ENCODE measurements at regions not wholly inside any gene's neighbourhood (a gene's known extent, or its start where the extent isn't known, plus 50 kb on each side); places are given as distances from the start of the nearest gene placed in this dataset.

DNA sequence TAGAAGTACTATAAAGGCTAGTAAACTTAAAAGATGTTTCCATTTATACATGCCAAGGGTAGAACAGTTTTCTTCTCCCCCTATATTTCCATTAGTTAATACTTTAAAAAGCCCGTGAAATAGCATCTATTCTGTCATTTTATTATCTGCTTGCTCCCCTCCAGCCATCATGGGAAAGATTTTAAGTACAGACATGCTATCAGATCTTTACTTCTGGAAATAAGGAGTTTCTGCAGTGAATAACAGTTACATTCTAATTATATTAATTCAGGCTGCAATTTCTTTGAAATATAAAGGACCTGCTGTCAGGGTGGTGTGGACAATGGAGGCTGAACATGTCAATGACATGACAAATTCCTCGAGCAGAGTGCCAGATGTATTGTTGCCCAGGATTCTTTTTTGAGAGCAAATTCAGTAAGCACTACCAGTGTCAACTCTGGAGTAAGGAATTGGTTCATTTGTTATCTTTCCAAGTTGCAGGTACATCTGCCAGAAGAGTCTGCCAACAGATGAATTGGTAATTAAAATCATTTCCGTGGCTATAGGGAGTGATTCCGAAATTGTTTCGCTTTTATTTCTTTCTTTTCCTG is 151.3 kb downstream of the BTG1 start:
- DNase-seq, result no peak

DNA sequence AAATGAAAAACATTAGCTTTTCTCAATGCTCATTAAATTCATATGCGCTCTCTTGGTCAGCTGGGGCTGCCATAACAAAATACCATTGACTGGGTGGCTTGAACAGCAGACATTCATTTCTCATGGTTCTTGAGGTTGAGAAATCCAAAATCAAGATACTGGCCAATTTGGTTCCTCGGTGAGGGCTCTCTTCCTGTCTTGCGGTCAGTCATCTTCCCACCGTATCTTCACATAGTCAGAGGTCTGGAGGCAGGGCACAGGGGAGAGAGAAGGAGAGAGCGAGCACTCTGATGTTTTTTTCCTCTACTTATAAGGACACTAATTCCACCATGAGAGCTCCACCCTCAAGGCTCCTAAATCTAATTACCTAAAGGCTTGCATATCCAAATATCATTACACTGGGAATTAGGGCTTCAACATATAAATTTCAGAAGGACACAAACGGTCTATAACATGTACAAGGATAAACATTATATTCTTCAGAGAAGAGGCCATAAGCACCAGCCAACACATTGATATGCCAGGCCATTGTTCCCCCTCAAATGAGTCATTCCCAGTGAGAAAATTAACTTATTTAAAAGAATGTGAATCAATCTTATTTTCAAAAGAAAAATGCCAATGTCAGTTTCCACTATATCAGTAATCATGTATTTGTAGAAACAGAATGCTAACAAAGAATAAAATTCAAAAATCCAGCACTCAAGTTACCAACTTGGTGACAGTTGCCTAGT is 152.2 kb downstream of the BTG1 start:
- DNase-seq, result no peak

DNA sequence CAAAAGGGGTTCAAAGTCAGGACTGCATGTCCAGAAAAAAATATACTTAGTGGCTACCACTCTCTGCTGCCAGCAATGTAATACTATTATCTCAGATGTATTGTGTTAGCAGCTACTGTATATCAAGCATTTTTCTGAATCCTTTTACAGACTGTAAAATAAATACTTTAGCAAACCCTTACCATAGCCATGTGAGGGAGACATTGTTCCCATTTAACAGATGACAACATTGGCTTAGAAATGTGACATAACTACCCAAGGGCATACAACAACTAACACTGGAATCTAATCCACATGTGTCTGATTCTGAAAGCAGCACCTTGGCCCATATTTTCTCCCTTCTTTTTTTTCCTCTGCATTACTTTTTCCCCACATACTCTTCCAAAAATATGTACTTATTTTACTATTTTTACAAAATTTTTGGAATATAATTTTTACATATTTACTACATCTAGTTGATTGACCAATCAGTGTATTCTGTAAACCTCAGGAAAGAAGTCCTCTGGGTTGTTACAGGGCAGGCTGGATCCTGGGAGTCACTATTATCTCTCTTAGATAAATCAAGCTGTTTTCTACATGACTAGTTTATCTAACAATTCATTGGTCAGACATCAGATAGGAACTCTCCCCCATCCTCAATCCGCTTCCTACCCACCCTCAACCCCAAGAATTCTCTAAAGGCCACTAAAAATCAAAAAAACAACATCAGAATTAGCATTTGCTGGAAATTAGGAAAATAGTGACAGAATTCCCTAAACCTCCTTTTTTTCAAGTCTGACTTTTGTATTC is 154.1 kb downstream of the BTG1 start:
- no peak for DNase-seq

DNA sequence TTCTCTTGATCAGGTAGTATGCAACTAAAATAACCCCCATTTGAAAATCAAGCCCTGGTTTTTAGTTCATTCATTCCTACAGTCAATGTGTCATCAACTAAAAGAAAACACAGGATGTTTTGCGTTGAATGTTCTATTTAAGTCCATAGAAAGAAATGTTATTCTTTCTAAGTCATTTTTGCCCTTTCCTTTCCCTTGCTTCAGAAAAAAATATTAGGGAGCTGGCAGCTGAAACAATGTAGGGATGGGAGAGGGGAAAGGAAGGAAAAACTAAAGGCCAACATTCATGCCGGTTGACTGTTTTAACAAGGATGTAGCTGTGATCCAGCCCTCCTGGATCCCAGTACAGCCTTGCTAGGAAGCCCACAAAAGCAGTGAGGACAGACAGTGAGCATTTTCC is 155.1 kb downstream of the BTG1 start:
- DNase-seq, result no peak

DNA sequence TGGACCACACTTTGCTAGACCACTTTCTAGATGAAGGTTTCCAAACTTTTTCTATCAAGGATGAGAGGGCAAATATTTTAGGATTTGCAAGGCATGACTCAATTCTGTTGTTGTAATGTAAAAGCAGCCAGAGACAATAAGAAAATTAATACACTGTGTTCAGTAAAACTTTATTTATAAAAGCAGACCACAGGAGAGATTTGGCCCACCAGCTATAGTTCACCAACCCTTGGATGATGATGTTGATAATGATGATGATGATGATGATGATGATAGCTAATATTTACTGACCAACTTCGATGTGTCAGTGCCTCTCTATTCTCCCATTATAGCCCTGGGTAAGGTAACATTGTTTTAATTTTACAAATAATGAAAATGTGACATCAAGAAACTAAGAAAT is 156.5 kb downstream of the BTG1 start:
- DNase-seq, result no peak

DNA sequence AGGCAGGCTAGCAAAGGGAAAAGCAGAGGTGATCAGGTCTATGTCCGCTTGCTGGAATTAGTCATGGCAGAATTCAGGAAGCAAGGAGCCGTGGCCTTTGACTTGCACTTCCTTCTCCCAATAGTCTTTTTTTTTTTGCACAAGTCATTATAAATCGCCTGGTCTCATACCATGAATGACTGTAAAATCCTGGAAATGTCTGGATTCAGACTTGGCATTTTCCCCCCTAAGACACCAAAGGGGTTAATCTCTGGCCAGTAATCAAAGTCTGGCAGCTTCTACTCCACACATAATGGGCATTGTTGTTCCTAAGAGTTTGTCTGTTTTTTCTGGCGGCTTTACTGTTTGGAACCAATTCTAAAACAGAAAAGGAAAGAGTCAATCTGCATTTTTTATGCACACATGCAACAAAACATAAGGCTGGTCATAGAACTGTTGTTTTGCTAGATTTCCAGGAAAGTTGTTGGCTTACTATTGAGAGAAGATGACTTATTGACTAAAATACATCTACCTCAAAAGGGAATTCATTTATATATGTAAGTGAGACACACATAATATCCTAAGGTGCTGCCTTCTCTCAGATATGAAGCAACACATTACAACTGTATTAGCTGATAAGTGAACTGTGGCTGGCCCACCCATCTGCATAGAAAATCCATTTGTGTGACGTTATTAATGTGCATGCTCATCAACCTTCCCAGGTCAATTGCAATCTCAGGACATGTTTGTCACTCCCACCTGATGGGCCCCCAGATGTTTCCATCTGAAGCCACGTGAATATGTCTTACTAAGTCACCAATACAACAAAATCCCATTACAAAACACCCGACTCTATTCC is 157.3 kb downstream of the BTG1 start:
- DNase-seq, result no peak

DNA sequence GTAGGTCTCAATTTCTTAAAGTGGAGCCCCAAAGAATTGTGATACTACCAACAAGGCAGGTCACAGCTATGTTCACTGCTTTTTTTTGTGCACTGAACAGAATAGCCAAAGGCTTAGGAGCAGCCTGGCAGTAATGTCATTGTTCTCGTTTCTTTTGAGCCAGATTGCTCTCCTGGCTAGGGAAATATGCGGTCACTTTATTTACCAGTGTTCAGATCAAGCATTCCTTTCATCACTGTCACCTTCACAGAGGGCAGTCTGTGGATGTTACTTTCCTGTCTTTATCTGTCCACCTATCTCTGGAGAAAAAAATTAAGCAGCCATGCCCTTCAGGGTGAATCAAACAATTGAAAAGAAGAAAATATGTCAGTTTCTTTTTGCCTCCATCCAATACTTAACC is 159.6 kb downstream of the BTG1 start:
- no peak for DNase-seq

DNA sequence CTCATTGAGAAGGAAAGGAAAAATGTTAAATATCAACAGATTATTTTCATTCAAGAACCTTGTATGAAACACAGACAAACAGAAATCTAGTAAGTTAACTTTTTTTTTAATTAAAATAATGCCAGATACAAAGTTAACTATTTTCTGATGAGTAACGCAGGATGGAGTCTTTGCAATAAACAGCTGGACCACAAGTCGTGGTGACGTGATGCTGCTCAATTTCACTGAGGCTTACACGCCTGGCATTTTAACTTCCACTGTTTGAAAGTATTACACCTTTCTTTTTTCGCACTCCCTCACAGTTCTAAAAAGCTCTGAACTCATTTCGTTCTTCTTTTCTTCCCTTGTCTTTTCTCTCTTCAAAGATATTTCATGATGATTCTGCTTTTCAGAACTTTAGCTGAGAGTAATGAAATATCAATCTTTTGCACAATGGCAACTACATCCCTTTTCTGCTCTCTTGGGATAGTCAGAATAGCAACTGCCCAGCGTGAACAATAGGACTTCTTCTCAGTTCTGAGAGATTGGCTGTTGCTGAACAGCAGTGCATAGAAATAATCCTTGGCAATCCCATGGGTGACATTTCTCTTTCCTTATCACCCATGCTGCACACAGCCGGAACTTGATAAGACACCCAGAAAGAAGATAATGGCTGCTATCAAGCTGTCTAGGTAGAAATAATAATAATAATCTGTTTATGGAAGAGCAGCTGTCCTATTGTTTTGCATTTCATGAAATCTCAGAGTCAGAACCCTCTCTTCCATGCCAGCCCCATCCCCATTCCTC is 160.5 kb downstream of the BTG1 start:
- DNase-seq, result no peak

DNA sequence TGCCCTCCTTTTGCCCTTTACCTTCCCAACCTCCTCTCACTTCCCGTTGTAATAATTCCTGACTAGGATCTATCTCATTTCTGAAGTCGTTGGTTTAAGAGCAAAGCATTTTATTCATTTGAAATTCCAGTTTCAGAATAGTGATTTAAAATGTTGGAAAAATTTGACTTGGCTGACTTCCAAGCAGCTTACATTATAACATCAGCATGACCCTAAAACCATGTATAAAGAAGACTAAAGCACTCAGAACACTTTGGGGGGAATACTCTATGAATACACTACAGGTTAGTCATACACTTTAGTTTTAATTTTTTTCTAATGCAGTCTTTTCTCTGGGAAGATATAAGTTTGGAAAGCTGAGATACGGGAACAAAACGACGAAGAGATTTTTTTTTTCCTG is 161.1 kb downstream of the BTG1 start:
- no peak for DNase-seq

DNA sequence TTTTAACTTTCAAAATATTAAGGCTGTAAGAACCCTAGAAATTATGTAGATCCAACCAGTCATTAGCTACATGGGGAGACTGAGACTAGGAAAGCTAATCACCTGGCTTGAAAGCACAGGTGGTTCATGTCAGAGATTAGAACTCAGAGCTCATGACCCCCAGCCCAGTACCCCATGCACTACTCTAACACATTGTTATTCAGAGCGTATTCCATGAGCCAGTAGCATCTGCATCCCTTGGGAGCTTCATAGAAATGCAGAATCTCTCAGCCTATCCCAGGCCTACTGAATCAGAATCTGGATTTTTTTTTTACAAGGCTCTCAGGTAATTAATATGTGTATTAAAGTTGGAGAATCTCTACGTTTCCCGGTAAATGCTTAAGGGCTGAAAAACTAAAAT is 161.7 kb downstream of the BTG1 start:
- DNase-seq, result no peak

DNA sequence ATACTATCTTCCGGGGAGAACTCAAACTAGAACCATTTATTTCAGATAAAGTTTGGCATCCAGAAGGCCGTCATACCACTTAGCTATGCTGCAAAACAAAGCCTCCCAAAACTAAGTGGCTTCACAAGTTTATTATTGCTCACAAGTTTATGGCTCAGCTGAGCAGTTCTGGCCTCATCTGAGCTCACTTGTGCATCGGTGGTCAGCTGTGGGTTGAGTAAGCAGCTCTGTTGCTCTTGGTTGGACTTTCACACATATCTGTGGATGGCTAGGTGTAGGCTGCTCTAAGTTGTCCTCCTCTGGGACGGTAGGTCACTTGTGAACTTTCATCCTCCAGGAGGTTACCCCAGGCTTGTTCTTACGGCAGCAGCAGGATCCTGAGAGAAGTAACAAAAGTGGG is 162.7 kb downstream of the BTG1 start:
- DNase-seq, result no peak

DNA sequence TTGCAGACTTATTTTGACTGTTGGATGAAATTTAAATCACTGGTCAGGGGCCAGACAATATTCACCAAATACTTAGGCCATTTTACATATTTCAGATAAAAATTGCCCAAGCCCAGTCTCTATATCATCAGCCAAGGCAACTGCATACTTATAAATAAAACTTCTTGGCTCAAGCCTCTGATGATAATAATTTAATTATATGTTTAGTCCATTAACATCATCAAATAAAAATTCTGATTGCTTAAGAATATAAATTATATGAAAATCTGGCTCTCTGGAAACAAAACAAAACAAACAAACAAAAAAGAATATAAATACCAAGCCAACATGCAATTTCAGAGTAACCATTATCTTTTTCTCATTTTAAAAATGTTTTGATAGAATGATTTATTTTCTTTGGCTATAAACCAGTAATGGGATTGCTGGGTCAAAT is 165.2 kb downstream of the BTG1 start:
- DNase-seq, result no peak

DNA sequence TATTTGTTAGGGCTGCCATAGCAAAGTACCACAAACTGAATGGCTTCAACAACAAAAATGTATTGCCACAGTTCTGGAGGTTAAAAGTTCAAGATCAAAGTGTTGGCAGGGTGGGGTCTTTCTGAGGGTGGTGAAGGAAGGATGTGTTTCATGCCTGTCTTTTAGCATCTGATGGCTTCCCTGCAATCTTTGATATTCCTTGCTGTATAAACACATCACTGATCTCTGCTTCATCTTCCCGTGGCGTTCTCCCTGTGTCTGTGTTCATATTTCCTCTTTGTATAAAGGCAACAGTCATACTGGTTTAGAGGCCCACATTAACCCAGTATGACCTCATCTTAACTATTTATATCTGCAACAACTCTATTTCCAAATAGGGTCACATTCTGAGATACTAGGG is 167.5 kb downstream of the BTG1 start:
- DNase-seq, result no peak

DNA sequence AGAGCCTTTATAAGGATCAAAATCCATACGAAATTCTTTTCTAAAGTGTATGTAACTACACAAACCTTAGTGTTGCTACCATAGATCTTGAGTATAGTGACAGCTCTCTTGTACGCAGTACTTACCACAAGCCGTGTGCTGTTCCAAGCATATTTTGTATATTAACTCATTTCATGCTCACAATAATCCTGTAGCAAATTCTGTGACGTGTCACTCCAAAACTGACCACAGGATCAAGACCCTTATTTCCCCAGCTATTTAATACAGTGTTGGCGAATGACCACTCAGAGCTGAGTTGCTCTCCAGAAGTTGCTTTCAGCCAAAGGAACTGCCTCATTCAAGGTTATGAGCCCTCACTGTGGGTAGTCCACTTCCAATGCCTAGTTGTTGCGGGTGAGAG is 169.8 kb downstream of the BTG1 start:
- no peak for DNase-seq

DNA sequence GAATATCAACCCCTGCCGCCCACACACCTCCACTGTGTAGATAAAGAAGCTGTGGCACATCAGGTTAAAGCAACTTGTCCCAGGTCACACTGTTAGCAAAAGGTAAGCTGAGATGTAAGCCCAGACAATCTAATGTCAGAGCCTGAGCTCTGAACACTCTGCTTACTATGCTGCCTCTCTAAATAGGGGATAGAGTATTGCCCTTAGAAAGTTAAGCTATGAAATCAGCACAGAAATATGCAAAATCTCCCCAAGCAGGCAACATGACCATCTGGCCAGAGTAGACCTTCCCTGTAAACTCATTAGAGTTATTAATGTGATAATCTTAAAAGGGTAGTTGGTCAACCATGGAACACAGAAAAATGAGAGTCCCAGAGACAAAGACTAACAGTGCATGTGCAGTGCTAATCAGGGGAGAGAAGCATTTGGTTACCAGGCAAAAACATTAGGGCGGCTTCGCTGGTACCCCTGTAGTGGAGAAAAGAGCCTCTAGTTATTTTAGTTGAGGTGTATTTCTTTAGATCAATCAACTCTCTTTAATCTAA is 171.0 kb downstream of the BTG1 start:
- no peak for DNase-seq

DNA sequence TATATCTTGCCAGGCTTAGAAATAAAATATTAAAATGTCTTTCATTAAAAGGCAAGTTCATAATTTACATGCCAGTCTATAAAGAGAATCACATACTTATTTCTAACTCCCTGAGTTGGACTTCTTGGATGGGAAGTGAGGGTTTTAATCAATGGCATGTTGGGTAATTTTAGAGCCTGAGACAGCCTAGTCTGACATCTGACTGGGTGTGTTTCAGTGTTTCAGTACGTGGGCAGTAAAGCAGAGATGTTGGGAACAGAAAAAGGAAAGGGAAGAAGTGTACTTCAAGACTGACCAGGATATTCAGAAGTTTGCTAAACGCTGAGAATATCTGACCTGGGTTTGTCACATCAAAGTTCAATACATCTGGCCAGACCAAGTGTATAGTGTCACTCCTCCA is 171.8 kb downstream of the BTG1 start:
- no peak for DNase-seq

DNA sequence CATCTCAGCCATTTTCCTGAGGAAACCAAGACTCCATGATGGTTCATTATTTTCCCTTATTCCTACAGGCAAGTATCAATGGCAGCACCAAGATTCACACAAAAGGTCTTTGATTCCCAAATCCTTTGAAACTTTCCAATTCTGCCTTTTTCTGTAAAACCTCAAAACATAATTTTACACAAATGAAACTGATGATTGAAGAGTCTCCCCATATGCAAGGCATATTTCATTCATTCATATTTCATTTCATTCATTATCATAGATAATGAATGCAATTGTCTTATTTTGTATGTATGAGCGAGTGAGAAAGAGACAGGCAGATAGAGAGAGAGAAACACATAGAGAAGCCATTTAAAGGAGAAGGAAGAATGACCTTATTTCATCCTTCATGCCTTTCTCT is 172.8 kb downstream of the BTG1 start:
- no peak for DNase-seq

DNA sequence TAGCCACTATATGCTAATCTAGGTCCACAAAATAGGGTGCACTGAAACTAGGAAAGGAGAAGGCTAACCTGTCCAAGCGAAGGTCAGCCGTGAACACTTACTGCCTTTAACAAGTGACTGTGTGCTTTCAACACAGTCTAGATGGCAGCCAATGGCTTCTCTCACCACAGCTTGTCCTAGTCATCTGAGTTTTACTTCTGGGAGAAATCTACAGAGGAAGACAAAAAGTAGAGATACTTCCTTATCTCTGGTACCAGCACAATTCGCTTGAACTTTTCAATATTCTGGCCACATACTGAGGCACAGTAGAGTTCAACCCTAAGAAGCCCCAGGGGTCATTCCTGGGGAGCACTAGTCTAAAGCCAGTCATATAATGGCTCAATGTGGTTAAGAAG is 176.9 kb downstream of the BTG1 start:
- DNase-seq, result no peak

DNA sequence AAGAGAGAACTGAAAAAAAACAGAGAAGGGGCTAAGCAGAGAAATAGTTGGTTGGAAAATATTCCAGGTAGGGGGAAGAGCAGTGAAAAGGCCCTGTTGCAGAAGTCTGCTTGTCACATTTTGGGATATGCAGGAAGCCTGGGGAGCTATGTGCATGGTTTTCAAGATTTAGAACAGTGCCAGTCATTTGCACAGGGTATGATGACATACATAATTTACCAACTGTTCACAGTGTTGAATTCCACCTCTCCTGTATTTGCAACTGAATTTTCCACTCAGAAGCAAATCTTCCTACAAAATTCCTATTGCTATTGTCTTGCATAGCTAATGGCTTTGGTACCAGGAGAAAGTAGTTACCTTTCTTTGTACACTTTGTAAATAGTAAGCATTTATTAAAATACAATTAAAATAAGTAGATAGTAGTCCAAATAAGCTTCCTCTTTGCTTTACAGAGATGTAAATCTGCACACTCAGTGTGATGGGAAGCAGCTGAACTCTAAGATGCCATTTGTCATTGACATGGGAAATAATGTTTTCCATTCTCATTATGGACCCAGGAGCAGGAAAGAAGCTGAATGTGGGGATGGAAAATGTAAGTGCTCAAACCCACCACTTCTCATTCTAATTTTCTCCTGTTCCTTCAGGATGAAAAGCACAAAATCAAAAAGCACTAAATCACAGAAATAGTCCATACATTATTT is 177.4 kb downstream of the BTG1 start:
- no peak for DNase-seq

DNA sequence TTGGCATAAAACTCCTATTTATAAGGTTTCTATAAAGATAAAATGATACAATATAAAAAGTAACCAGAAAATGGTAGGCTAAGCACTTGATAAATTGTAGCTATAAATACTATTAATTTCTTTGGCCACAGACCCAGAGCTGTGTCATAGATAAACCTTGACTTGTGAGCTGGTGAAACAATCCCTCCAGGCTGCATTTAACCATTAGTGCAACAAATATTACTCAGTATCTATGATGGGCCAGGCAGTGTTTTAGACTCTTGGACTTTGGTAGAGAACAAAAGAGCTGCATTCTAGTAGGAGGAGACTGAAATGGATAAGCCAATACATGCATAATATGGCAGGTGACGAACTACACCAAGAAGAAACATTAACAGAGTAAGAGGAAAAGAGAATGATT is 178.1 kb downstream of the BTG1 start:
- no peak for DNase-seq

DNA sequence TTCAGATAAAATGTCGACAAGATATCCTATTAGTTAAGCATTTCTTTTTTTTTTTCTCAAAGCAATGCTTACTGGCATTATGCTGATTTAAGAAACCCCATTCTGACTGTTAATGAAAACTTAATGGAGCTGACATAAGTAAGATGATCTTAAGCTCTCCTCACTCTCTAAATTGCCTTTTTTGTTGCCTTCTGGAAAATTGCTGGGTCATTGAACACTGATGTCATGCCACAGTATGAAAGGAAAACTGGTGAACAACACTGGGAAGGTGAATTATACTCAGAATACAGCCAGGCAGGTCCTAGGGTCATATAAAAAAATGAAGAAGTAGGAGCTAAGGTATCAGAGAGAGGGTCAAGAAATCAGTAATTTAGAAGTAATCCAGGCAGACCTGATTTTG is 179.9 kb downstream of the BTG1 start:
- DNase-seq, result no peak

DNA sequence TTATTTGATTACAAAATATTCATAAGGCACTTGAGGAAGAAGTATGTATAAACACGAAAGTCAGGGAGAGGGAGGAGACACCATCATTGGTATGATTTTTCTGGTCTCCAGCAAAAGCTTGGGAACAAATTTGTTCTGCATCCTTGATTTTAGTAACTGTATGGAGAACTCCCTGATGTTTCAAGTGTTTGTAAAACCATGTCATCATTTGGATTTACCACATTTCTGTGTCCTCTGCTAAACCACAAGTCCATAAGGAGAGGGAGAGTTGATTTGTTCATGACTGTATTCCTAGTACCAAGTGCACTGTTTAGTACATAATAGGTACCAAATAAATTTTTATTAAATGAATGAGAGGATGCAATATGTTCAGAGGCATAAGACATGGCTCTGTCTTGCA is 181.1 kb downstream of the BTG1 start:
- DNase-seq, result no peak
